Choroid plexus epithelial cell (primary cell): ENCODE measurements at regions not wholly inside any gene's neighbourhood (a gene's known extent, or its start where the extent isn't known, plus 50 kb on each side); places are given as distances from the start of the nearest gene placed in this dataset.

ENCODE experiments used
- DNase-seq: peaks from one replicate; pipeline ENCODE4 v3.0.0-alpha.2; 2010; ENCODE audit warnings: low read depth
- H3K4me3 ChIP-seq: 2 replicates; pipeline ENCODE4 v1.5.1; 2011; ENCODE audit warnings: low read depth, mild to moderate bottlenecking, control low read depth, low read length, moderate library complexity
- TF ChIP-seq, protein P1 (sequence below): conservative IDR thresholded peaks from 2 replicates; pipeline ENCODE4 v1.5.1; 2011; ENCODE audit warnings: low read depth, mild to moderate bottlenecking, control low read depth, inconsistent platforms, low read length, moderate library complexity

GRCh38 chr5:74027732-74028338, 401.8 kb downstream of the ARHGEF28 start:
- no peak for DNase-seq
- no peak overlapping the region for H3K4me3 ChIP-seq
- TF ChIP-seq, protein P1, sequence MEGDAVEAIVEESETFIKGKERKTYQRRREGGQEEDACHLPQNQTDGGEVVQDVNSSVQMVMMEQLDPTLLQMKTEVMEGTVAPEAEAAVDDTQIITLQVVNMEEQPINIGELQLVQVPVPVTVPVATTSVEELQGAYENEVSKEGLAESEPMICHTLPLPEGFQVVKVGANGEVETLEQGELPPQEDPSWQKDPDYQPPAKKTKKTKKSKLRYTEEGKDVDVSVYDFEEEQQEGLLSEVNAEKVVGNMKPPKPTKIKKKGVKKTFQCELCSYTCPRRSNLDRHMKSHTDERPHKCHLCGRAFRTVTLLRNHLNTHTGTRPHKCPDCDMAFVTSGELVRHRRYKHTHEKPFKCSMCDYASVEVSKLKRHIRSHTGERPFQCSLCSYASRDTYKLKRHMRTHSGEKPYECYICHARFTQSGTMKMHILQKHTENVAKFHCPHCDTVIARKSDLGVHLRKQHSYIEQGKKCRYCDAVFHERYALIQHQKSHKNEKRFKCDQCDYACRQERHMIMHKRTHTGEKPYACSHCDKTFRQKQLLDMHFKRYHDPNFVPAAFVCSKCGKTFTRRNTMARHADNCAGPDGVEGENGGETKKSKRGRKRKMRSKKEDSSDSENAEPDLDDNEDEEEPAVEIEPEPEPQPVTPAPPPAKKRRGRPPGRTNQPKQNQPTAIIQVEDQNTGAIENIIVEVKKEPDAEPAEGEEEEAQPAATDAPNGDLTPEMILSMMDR, result no peak

GRCh38 chr5:74026310-74026709, 400.3 kb downstream of the ARHGEF28 start:
- DNase-seq, result no peak
- TF ChIP-seq, protein P1, result peak; percentile 30
- H3K4me3 ChIP-seq, result no peak overlapping the region

- TF ChIP-seq, protein P1, result no peak
Measured at GRCh38 chr5:74021126-74021525, 395.1 kb downstream of the ARHGEF28 start.

GRCh38 chr5:74020503-74020902, 394.5 kb downstream of the ARHGEF28 start:
- TF ChIP-seq, protein P1, result no peak
- no peak overlapping the region for H3K4me3 ChIP-seq
- no peak for DNase-seq

More at GRCh38 chr5:74021126-74021525, 395.1 kb downstream of the ARHGEF28 start:
- H3K4me3 ChIP-seq, result no peak overlapping the region
- no peak for DNase-seq

- H3K4me3 ChIP-seq, result no peak overlapping the region
- no peak for DNase-seq
- TF ChIP-seq, protein P1, result no peak
Measured at GRCh38 chr5:74019923-74020322, 393.9 kb downstream of the ARHGEF28 start.

- DNase-seq, result peak; percentile 32
- TF ChIP-seq, protein P1, result no peak
- no peak overlapping the region for H3K4me3 ChIP-seq
Measured at GRCh38 chr5:74017786-74018211, 391.8 kb downstream of the ARHGEF28 start.

- no peak for DNase-seq
- TF ChIP-seq, protein P1, result no peak
- no peak overlapping the region for H3K4me3 ChIP-seq
Measured at GRCh38 chr5:74017112-74017511, 391.1 kb downstream of the ARHGEF28 start.
